GM21737 (cell line): ENCODE measurements at regions not wholly inside any gene's neighbourhood (a gene's known extent, or its start where the extent isn't known, plus 50 kb on each side); places are given as distances from the start of the nearest gene placed in this dataset.
"Not testable (repeated sequence)": the region's sequence is repeated elsewhere in the genome, so short reads cannot be mapped to it uniquely, and the experiment has no call there.

Experiments used
- ATAC-seq: cut with Tn5 transposase; IDR thresholded peaks from one replicate; pipeline ENCODE4 v1.9.1; 2021; ENCODE audit warnings: mild to moderate bottlenecking, moderate library complexity; ENCODE audit not compliant: unreplicated experiment

DNA sequence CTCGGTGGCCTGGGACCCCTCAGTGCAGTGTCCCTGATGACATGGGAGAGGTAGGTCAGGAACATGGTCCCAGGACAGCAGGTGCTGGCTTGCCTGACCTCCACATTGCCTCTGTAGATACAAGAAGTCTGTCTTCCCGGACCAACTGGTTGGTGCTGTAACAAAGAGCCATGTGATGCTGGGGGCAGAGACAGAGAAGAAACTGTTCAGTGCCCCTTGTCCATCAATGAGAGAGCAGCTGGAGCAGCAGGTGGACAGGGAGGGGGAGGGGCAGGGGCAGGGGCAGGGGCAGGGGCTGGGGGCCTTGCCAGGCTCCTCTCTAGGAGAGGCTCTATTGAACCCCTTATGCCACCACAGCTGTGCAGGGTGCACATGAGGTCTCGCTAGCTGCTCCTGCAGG, 191.8 kb downstream of the KLRB1 start:
- ATAC-seq, result not testable (repeated sequence)

DNA sequence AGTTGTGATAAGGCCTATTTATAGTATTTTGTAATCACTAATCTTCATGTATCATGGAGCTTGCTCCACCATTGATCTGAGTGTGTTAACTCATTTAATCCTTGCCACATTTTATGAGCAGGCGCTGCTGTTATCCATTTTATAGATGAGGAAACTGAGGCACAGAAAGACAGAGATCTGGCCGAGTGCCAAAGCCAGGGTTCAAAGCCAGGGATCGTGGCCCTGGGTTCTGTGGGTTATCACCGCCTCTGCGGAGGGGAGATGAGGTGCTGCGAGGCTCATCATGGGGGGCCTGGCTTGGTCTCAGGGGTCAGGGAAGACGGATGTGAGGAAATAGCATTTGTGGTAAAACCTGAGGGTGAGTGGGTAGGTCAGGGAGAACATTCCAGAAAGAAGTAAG, 193.9 kb downstream of the KLRB1 start:
- ATAC-seq, result not testable (repeated sequence)

DNA sequence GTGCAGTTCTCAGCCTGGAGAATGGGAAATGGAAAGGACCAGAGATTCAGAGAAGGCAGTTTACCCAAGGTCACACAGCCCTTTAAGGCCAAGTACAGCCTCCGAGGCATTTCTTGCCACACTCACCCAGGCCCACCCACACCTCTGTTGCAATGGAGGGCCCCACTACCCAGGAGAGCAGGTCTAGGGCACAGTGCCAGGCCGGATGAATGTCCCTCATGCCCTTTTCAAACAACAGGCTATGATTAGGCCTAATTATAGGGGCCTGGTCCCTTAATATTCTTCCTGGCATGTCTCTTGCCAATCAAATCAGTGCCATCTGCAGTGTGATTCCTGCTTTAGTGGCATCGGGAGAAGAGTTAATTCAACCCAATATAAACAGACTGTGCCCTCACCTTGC, 195.3 kb downstream of the KLRB1 start:
- not testable (repeated sequence) for ATAC-seq

DNA sequence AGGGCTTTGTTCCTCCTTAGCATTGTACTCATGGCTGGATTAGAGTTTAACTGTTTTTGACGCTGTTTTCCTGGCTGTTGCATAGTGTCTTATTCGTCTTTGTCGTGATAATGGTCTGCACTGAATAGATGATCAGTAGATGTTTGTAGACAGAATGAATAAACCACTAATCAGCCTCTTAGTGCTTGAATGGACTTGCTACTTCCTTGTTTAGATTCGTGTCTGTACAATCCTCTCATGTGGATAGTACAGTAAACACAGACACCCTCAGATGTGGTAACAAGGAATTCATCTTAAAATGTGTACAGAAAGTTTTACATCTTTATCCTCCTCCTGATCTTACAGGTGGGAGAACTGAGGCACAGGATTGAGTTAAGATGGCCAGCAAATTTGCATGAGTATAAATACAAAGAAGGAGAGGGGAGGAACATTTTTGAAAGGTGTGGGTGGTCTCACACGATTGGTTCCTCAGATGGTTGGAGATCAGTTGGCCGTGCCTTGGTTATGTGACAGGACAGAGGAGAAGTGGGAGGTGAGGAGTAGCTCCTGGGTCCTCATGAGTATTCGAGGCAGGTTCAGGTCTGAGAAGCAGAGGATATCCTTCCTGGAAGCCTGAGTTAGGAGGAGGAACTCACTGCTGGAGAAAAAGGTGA, 196.0 kb downstream of the KLRB1 start:
- not testable (repeated sequence) for ATAC-seq

DNA sequence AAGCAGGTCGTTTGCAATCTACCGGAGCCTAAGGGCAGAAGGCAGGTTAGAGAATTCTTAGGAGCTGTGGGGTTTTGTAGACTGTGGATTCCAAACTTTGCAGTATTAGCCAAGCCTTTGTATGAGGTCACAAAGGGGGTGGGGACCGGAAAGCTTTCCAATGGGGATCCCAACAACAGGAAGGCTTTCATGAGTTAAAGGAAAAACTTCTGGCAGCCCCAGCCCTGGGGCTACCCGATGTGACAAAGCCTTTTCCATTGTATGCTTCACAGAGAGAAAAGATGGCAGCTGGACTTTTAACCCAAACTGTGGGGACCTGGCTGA, 199.2 kb upstream of the PZP start:
- not testable (repeated sequence) for ATAC-seq

DNA sequence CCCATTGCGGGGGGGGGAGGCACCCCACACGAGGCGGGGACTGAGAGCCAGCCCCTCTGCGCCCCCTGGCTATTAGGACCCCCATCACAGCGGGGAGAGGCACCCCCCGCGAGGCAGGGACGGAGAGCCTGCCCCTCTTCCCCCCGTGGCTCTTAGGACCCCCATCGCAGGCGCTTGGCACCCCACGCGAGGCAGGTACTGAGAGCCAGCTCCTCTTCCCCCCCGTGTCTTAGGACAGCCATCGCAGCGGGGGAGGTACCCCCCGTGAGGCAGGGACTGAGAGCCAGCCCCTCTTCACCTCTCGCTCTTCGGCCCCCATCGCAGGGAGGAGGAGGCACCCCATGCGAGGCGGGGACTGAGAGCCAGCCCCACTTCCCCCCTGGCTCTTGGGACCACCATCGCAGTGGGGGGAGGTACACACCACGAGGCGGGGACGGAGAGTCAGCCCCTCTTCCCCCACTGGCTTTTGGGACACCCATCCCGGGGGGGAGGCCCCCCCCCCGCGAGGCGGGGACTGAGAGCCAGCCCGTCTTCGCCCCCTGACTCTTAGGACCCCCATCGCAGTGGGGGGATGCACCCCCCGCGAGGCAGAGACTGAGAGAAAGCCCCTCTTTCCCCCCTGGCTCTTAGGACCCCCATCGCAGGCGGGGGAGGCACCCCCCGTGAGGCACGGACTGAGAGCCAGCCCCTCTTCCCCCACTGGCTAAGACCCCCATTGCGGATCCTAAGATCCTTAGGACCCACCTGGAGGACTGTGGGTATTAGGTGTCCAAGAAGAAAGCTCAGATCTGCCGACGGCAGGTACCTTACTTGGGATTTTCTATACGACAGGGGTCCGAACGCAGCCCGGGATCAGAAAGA, 198.6 kb upstream of the PZP start:
- ATAC-seq, result no peak

DNA sequence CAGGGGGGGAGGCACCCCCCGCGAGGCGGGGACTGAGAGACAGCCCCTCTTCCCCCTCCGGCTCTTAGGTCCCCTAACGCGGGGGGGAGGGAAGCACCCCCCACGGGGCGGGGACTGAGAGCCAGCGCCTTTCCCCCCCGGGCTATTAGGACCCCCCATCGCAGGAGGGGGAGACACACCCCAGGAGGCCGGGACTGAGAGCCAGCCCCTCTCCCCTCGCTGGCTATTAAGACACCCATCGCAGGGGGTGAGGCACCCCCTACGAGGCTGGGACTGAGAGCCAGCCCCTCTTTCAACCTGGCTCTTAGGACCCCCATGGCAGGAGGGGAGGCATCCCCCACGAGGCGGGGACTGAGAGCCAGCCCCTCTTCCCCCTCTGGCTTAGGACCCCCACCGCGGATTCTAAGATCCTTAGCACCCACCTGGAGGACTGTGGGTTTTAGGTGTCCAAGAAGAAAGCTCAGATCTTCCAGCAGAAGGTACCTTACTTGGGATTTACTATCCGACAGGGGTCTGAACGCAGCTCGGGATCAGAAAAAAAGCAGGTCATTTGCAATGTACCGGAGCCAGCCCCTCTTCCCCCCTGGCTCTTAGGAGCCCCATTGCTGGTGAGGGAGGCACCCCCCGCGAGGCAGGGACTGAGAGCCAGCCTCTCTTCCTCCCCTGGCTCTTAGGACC, 197.8 kb upstream of the PZP start:
- no peak for ATAC-seq

DNA sequence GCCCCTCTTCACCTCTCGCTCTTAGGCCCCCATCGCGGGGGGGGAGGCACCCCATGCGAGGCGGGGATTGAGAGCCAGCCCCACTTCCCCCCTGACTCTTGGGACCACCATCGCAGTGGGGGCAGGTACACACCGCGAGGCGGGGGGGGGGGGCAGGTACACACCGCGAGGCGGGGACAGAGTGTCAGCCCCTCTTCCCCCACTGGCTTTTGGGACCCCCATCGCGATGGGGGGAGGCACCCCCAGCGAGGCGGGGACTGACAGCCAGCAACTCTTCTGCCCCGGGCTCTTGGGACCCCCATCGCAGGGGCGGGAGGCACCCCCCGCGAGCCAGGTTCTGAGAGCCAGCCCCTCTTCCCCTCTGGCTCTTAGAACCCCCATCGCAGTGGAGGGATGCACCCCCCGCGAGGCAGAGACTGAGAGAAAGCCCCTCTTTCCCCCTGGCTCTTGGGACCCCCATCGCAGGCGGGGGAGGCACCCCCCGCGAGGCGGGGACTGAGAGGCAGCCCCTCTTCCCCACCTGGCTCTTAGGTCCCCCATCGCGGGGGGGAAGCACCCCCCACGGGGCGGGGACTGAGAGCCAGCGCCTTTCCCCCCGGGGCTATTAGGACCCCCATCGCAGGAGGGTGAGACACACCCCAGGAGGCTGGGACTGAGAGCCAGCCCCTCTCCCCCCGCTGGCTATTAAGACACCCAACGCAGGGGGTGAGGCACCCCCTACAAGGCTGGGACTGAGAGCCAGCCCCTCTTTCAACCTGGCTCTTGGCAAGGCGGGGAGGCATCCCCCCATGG, 196.5 kb upstream of the PZP start:
- ATAC-seq, result no peak

DNA sequence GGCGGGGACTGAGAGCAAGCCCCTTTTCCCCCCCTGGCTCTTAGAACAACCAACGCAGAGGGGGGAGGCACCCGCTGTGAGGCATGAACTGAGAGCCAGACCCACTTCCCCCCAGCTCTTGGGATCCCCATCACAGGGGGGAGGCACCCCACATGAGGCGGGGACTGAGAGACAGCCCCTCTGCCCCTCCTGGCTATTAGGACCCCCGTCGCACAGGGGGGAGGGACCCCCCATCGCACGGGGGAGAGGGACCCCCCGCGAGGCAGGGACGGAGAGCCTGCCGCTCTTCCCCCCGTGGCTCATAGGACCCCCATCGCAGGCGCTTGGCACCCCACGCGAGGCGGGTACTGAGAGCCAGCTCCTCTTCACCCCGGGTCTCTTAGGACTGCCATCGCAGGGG, 195.8 kb upstream of the PZP start:
- no peak for ATAC-seq

DNA sequence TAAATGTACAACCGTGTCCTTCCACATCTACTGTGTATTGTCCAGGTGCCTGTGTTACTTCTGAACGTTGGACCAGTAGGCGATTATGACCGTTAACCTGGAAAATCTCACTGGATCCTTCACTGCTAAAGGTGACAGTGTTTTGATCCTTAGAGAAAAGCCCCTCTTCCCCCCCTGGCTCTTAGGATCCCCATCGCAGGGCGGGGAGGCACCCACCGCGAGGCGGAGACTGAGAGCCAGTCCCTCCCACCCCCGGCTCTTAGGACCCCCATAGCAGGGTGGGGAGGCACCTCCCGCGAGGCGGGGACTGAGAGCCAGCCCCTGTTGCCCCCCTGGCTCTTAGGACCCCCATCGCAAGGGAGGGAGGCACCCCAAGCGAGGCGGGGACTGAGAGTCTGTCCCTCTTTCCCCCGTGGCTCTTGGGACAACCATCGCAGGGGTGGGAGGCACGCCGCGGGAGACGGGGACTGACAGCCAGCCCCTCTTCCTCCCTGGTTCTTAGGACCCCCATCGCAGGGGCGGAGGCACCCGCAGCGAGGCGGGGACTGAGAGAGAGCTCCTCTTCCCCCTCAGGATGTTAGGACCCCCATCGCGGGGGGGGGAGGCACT, 194.3 kb upstream of the PZP start:
- not testable (repeated sequence) for ATAC-seq

DNA sequence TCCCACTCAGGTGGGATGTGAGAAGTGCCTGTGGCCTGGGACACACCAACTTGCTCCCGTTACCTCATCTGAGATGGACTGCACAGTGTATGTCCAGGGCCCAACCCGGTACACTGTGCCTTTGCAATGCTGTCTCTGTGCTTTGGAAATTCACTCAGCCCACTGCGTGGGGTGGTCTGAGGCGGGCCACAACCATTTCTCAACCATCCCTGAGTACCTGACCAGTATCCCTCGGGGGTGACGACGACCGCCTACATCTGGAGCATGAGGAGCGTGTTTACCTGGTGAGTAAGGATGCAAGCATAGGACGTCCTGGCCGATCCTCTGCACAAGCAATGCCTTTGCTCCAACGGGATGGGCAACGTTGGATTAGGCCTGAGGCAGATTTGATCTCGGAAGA, 188.2 kb upstream of the PZP start:
- ATAC-seq, result not testable (repeated sequence)

DNA sequence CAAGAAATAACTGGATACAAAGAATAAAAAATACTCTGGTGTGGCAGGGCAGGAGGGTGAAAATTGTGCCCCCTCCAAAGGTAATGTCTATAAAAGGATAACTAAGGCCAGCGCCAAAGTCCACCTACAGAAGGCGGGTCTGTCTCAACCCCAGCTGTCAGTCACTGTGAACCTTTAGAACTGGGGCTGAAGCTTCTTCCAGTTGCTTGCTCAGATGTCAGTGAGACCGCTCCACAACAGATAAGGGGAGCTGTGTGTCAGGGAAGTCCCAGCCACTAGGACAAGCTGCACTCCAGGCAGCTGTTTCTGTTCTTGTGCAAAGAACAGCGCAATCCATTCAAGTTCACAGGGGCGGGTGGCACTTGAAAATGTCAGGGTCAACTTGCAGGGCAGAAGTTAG, 187.0 kb upstream of the PZP start:
- not testable (repeated sequence) for ATAC-seq

DNA sequence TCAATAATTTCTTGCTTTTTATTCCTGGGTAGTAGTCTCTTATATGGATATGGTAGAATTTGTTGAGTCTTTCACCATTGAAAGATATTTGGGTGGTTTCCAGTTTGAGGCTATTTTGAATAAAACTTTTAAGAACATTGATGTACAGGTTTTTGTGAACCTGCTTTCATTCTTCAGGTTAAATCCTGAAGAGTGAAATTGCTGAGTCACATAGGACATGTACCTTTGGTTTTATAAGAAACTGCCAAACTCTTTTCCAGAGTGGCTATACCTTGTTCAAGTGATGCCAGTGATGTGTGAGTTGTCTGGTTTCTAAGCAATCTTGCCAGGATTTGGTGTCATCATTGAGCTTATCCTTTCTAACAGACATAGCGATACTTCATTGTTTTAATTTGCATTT, 184.6 kb upstream of the PZP start:
- no peak for ATAC-seq

DNA sequence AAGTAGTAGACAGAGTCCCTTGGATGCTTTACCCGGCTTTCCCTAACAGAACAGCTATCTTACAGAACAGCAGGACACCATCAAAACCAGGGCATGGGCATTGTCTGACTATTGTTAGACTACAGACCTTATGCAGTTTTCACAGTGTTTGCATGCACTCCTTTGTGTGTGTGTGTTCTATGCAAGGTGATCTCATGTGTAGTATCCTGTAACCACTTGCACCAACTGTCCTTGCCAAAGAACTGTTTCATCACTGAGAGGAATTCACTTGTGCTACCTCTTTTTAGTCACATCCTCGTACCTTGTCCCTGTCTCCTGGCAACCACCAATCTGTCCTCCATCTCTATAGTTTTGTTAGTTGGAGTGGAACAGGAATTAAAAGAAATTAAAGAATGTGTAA, 183.6 kb upstream of the PZP start:
- no peak for ATAC-seq

DNA sequence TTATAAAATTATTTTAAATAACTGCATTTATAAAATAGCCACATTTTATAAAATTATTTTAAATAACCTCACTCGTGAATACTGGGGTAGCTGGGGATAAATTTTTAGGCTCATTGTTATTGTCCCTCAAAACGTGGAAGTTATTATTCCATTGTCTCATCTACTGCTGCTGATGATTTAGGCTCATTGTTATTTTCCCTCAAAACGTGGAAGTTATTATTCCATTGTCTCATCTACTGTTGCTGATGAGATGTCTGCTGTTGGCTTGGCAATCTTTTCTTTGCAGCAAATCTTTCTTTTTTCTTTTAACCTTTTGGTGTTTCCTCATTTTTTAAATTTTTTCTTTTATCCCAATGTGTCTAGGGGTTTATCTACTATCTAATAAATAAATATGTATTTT, 182.6 kb upstream of the PZP start:
- no peak for ATAC-seq

DNA sequence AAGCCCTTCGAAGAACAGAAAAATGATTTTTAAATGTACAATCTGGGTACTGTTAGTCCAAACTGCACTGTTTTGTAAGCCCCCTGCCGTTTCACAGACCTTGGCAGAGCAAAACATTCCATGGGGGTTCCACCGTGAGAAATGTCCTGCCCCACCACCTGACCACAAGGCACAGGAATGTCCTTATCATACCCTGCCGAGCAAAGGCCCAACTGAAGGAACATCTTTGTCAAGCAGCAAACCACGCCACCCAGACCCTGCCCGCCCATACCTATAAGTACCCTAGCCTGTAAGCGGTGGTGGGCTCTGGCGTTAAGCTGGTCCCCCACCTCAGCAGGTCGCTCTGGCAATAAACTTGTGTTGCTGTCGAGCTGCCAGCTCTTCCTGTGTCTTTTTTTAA, 181.6 kb upstream of the PZP start:
- ATAC-seq, result no peak

DNA sequence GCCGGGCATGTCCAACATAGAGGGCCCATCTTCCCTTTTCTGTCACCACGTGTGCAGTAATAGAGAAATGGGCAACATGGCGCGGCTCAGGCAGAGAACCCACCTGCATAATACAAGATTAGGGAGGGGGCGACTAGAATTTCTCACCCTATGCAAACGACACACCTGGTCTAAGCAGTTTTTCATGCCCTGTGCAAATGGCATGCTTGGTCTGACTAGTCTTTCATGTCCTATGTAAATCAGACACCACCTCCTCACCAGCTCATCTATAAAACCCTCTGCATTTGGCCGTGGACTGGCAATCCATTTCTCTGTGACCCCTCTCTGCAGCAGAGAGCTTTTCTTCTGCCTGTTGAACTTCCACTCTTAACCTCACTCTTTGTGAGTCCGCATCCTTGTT, 180.2 kb upstream of the PZP start:
- ATAC-seq, result no peak

DNA sequence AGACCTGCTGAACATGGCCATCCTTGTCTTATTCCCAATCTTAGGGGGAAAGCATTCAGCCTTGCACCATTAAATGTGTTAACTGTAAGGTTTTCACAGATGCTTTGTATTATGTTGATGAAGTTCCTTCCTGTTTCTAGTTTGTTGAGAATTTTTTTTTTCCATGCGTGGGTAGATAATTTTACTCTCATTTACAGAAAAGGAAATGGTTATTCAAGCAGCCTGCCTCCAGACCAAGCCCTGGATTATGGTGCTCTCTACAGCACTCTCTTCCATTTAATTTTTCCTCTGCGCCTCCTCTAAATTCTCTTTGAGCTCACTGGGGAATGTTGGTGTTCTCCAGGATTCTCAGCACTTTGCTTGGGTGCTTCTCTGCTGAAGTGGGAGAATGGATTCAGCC, 179.3 kb upstream of the PZP start:
- ATAC-seq, result no peak

DNA sequence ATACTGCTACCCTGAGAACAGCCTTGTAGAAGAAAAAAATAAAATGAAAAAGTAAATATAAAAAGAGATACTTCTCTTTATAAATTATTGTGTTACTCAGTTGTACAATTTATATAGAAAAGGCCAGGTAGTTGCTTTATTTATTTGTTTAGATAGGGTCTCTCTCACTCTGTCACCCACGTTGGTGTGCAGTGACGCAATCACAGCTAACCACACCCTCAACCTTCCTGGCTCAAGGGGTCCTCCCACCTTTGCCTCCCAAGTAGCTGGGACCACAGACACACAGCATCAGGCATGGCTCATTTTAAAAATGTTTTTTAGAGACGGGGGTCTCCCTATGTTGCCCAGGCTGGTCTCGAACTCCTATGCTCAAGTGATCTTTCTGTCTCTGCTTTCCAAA, 175.4 kb upstream of the PZP start:
- ATAC-seq, result no peak

DNA sequence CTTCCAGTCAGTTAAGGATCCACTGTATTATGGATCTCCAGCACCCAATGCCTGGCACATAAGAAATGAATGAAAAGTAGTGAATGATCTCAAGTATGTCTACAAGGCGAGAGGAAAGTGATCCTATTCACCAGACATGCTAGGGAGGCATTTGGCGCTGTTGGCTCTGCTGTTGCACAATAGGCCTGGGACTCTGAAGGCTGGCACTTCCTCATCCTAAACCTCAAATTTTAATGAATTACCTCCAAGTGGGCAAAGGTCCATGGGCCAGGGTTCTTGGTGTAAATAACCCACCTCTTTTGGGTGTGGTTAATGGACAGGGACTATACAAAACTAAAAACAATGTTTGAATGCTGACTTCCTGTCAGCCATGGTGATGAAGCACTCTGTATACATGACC, 173.4 kb upstream of the PZP start:
- ATAC-seq, result no peak

DNA sequence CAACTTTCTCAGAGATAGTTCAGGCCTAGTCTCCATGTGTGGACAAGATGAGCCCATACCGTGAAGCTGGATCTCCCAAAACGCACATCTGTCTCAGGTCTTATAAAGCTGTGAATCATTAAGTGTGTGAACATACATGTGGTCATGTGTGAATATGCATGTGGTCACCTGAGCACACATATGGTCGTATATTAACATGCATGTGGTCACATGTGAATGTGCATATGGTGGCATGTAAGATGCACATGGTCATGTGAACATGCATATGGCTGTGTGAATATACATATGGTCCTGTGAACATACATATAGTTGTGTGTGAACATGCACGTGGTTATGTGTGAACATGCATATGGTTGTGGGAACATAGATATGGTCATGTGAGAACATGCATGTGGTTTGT, 172.5 kb upstream of the PZP start:
- no peak for ATAC-seq
